ENCODE measurements at regions not wholly inside any gene's neighbourhood (a gene's known extent, or its start where the extent isn't known, plus 50 kb on each side); places are given as distances from the start of the nearest gene placed in this dataset.

GRCh38 chr14:42163136-42163535, 556.5 kb downstream of the LRFN5 start:
- no peaks in the 10 kb centered on the region for H3K27me3 Mint-ChIP-seq
- H3K9me3 Mint-ChIP-seq = peaks cover 8 to 12% (median 11%) of the 10 kb centered on the region in 3 donors
- WGBS (ENCODE audit: insufficient coverage) = 52% methylated on average over 2 of the region's 2 CpGs
- no peaks in the 10 kb centered on the region for H3K36me3 Mint-ChIP-seq
- H3K27me3 ChIP-seq (replicated peaks in 1 of 2; ENCODE audit: control insufficient read depth in 2 of 2, extremely low read depth in 1 of 2, insufficient read depth in 2 of 2, low read length in 1 of 2) = no peaks in the 10 kb centered on the region
- H3K27ac ChIP-seq (ENCODE audit: low read length) = no peak overlapping the region
- no peaks in the 10 kb centered on the region for H3K9me3 ChIP-seq
- no peaks in the 10 kb centered on the region for H3K4me1 Mint-ChIP-seq
- no peaks in the 10 kb centered on the region for H3K4me1 ChIP-seq (ENCODE audit: control insufficient read depth in 1 of 2, extremely low read depth in 1 of 2, insufficient read depth in 2 of 2, low read length in 2 of 2)
- no peak overlapping the region for H3K27ac Mint-ChIP-seq
- H3K36me3 ChIP-seq (ENCODE audit: control insufficient read depth in 2 of 2, extremely low read depth in 1 of 2, insufficient read depth in 1 of 2, low read length in 1 of 2) = no peaks in the 10 kb centered on the region
- ChIA-PET CTCF (no interaction called here), POLR2A (no interaction called here)
- ATAC-seq (replicated peaks in 1 of 4) (no peak), DNase-seq (no peak)
- no peak overlapping the region for H3K4me3 ChIP-seq (ENCODE audit: control insufficient read depth in 1 of 2, extremely low read depth in 1 of 2, low read length in 1 of 2)
- no peak overlapping the region for H3K4me3 Mint-ChIP-seq

GRCh38 chr14:42159138-42159537, 552.5 kb downstream of the LRFN5 start:
- Histone ChIP-seq H3K27me3 (replicated peaks in 1 of 2; ENCODE audit: control insufficient read depth in 2 of 2, extremely low read depth in 1 of 2, insufficient read depth in 2 of 2, low read length in 1 of 2) (no peaks in the 10 kb centered on the region), H3K4me3 (ENCODE audit: control insufficient read depth in 1 of 2, extremely low read depth in 1 of 2, low read length in 1 of 2) (no peak overlapping the region), H3K9me3 (no peaks in the 10 kb centered on the region), H3K36me3 (ENCODE audit: control insufficient read depth in 2 of 2, extremely low read depth in 1 of 2, insufficient read depth in 1 of 2, low read length in 1 of 2) (no peaks in the 10 kb centered on the region), H3K27ac (ENCODE audit: low read length) (no peak overlapping the region), H3K4me1 (ENCODE audit: control insufficient read depth in 1 of 2, extremely low read depth in 1 of 2, insufficient read depth in 2 of 2, low read length in 2 of 2) (no peaks in the 10 kb centered on the region)
- DNase-seq = no peak
- Mint-ChIP-seq H3K4me3 (no peak overlapping the region), H3K36me3 (no peaks in the 10 kb centered on the region), H3K27ac (no peak overlapping the region), H3K27me3 (no peaks in the 10 kb centered on the region), H3K4me1 (no peaks in the 10 kb centered on the region), H3K9me3 (peaks cover 0 to 6% (median 4%) of the 10 kb centered on the region in 3 donors)
- ATAC-seq (replicated peaks in 1 of 4) = no peak
- ChIA-PET POLR2A (no interaction called here), CTCF (no interaction called here)
- 90% methylated on average over 2 of the region's 2 CpGs for WGBS (ENCODE audit: insufficient coverage)

GRCh38 chr14:42149609-42150261, 543.1 kb downstream of the LRFN5 start:
- H3K27me3 ChIP-seq (replicated peaks in 1 of 2; ENCODE audit: control insufficient read depth in 2 of 2, extremely low read depth in 1 of 2, insufficient read depth in 2 of 2, low read length in 1 of 2) = no peaks in the 10 kb centered on the region
- no CpG with 5 or more reads among the region's 1 CpG for WGBS (ENCODE audit: insufficient coverage)
- H3K36me3 ChIP-seq (ENCODE audit: control insufficient read depth in 2 of 2, extremely low read depth in 1 of 2, insufficient read depth in 1 of 2, low read length in 1 of 2) = no peaks in the 10 kb centered on the region
- no peak overlapping the region for H3K4me3 Mint-ChIP-seq
- ATAC-seq (replicated peaks in 1 of 4) (no peak), DNase-seq (no peak)
- CTCF ChIA-PET = no interaction called here
- POLR2A ChIA-PET = no interaction called here
- no peaks in the 10 kb centered on the region for H3K4me1 Mint-ChIP-seq
- no peak overlapping the region for H3K27ac ChIP-seq (ENCODE audit: low read length)
- no peak overlapping the region for H3K4me3 ChIP-seq (ENCODE audit: control insufficient read depth in 1 of 2, extremely low read depth in 1 of 2, low read length in 1 of 2)
- no peaks in the 10 kb centered on the region for H3K9me3 ChIP-seq
- no peaks in the 10 kb centered on the region for H3K36me3 Mint-ChIP-seq
- no peaks in the 10 kb centered on the region for H3K4me1 ChIP-seq (ENCODE audit: control insufficient read depth in 1 of 2, extremely low read depth in 1 of 2, insufficient read depth in 2 of 2, low read length in 2 of 2)
- H3K27ac Mint-ChIP-seq = no peak overlapping the region
- H3K9me3 Mint-ChIP-seq = peaks cover 3 to 5% (median 3%) of the 10 kb centered on the region in 3 donors
- H3K27me3 Mint-ChIP-seq = no peaks in the 10 kb centered on the region

- Mint-ChIP-seq H3K27ac (no peak overlapping the region), H3K9me3 (peaks cover 0 to 3% (median 1%) of the 10 kb centered on the region in 3 donors), H3K4me3 (no peak overlapping the region), H3K4me1 (no peaks in the 10 kb centered on the region), H3K27me3 (no peaks in the 10 kb centered on the region), H3K36me3 (no peaks in the 10 kb centered on the region)
- no peak for DNase-seq
- H3K27ac ChIP-seq (ENCODE audit: low read length) = no peak overlapping the region
- H3K9me3 ChIP-seq = no peaks in the 10 kb centered on the region
- no peaks in the 10 kb centered on the region for H3K27me3 ChIP-seq (replicated peaks in 1 of 2; ENCODE audit: control insufficient read depth in 2 of 2, extremely low read depth in 1 of 2, insufficient read depth in 2 of 2, low read length in 1 of 2)
- H3K4me3 ChIP-seq (ENCODE audit: control insufficient read depth in 1 of 2, extremely low read depth in 1 of 2, low read length in 1 of 2) = no peak overlapping the region
- CTCF ChIA-PET = no interaction called here
- no peak for ATAC-seq (replicated peaks in 1 of 4)
- POLR2A ChIA-PET = no interaction called here
- no peaks in the 10 kb centered on the region for H3K36me3 ChIP-seq (ENCODE audit: control insufficient read depth in 2 of 2, extremely low read depth in 1 of 2, insufficient read depth in 1 of 2, low read length in 1 of 2)
- no peaks in the 10 kb centered on the region for H3K4me1 ChIP-seq (ENCODE audit: control insufficient read depth in 1 of 2, extremely low read depth in 1 of 2, insufficient read depth in 2 of 2, low read length in 2 of 2)
- WGBS (ENCODE audit: insufficient coverage) = no CpG with 5 or more reads among the region's 4 CpGs
Measured at GRCh38 chr14:42145766-42146165, 539.1 kb downstream of the LRFN5 start.

- Mint-ChIP-seq H3K4me3 (no peak overlapping the region), H3K36me3 (no peaks in the 10 kb centered on the region), H3K4me1 (no peaks in the 10 kb centered on the region), H3K27me3 (no peaks in the 10 kb centered on the region), H3K27ac (no peak overlapping the region), H3K9me3 (peaks cover 0 to 6% (median 4%) of the 10 kb centered on the region in 3 donors)
- Histone ChIP-seq H3K27me3 (replicated peaks in 1 of 2; ENCODE audit: control insufficient read depth in 2 of 2, extremely low read depth in 1 of 2, insufficient read depth in 2 of 2, low read length in 1 of 2) (no peaks in the 10 kb centered on the region), H3K36me3 (ENCODE audit: control insufficient read depth in 2 of 2, extremely low read depth in 1 of 2, insufficient read depth in 1 of 2, low read length in 1 of 2) (no peaks in the 10 kb centered on the region), H3K27ac (ENCODE audit: low read length) (no peak overlapping the region), H3K4me3 (ENCODE audit: control insufficient read depth in 1 of 2, extremely low read depth in 1 of 2, low read length in 1 of 2) (no peak overlapping the region), H3K9me3 (no peaks in the 10 kb centered on the region), H3K4me1 (ENCODE audit: control insufficient read depth in 1 of 2, extremely low read depth in 1 of 2, insufficient read depth in 2 of 2, low read length in 2 of 2) (no peaks in the 10 kb centered on the region)
- ATAC-seq (replicated peaks in 1 of 4) = no peak
- WGBS (ENCODE audit: insufficient coverage) = 72% methylated on average over 2 of the region's 2 CpGs
- ChIA-PET POLR2A (no interaction called here), CTCF (no interaction called here)
- no peak for DNase-seq
Measured at GRCh38 chr14:42143114-42143513, 536.4 kb downstream of the LRFN5 start.

- 82% methylated on average over 2 of the region's 2 CpGs for WGBS (ENCODE audit: insufficient coverage)
- Mint-ChIP-seq H3K9me3 (peaks cover 0 to 6% (median 4%) of the 10 kb centered on the region in 3 donors), H3K4me3 (no peak overlapping the region), H3K4me1 (no peaks in the 10 kb centered on the region), H3K36me3 (no peaks in the 10 kb centered on the region), H3K27ac (no peak overlapping the region), H3K27me3 (no peaks in the 10 kb centered on the region)
- Histone ChIP-seq H3K9me3 (no peaks in the 10 kb centered on the region), H3K4me3 (ENCODE audit: control insufficient read depth in 1 of 2, extremely low read depth in 1 of 2, low read length in 1 of 2) (no peak overlapping the region), H3K4me1 (ENCODE audit: control insufficient read depth in 1 of 2, extremely low read depth in 1 of 2, insufficient read depth in 2 of 2, low read length in 2 of 2) (no peaks in the 10 kb centered on the region), H3K36me3 (ENCODE audit: control insufficient read depth in 2 of 2, extremely low read depth in 1 of 2, insufficient read depth in 1 of 2, low read length in 1 of 2) (no peaks in the 10 kb centered on the region), H3K27me3 (replicated peaks in 1 of 2; ENCODE audit: control insufficient read depth in 2 of 2, extremely low read depth in 1 of 2, insufficient read depth in 2 of 2, low read length in 1 of 2) (no peaks in the 10 kb centered on the region), H3K27ac (ENCODE audit: low read length) (no peak overlapping the region)
- POLR2A ChIA-PET = no interaction called here
- ATAC-seq (replicated peaks in 1 of 4) (no peak), DNase-seq (no peak)
- CTCF ChIA-PET = no interaction called here
Measured at GRCh38 chr14:42141328-42141727, 534.7 kb downstream of the LRFN5 start.

- no peaks in the 10 kb centered on the region for H3K9me3 ChIP-seq
- Mint-ChIP-seq H3K27ac (no peak overlapping the region), H3K36me3 (no peaks in the 10 kb centered on the region), H3K9me3 (peaks cover 0 to 6% (median 4%) of the 10 kb centered on the region in 3 donors), H3K4me3 (no peak overlapping the region), H3K27me3 (no peaks in the 10 kb centered on the region), H3K4me1 (no peaks in the 10 kb centered on the region)
- no peak for DNase-seq
- ChIA-PET POLR2A (no interaction called here), CTCF (no interaction called here)
- no peaks in the 10 kb centered on the region for H3K36me3 ChIP-seq (ENCODE audit: control insufficient read depth in 2 of 2, extremely low read depth in 1 of 2, insufficient read depth in 1 of 2, low read length in 1 of 2)
- H3K4me3 ChIP-seq (ENCODE audit: control insufficient read depth in 1 of 2, extremely low read depth in 1 of 2, low read length in 1 of 2) = no peak overlapping the region
- no CpG with 5 or more reads among the region's 1 CpG for WGBS (ENCODE audit: insufficient coverage)
- no peak for ATAC-seq (replicated peaks in 1 of 4)
- H3K27me3 ChIP-seq (replicated peaks in 1 of 2; ENCODE audit: control insufficient read depth in 2 of 2, extremely low read depth in 1 of 2, insufficient read depth in 2 of 2, low read length in 1 of 2) = no peaks in the 10 kb centered on the region
- H3K27ac ChIP-seq (ENCODE audit: low read length) = no peak overlapping the region
- H3K4me1 ChIP-seq (ENCODE audit: control insufficient read depth in 1 of 2, extremely low read depth in 1 of 2, insufficient read depth in 2 of 2, low read length in 2 of 2) = no peaks in the 10 kb centered on the region
Measured at GRCh38 chr14:42140831-42141279, 534.2 kb downstream of the LRFN5 start.
